HepG2 (cell line): ENCODE measurements at regions not wholly inside any gene's neighbourhood (a gene's known extent, or its start where the extent isn't known, plus 50 kb on each side); places are given as distances from the start of the nearest gene placed in this dataset.

ENCODE experiments used
- ATF3 ChIP-seq: sonication (generic); formaldehyde crosslinking; IDR thresholded peaks from 2 replicates; pipeline ENCODE4 v1.4.0; 2020; ENCODE audit warnings: missing genetic modification reagents
- CTCF ChIP-seq: sonication (generic); formaldehyde crosslinking; IDR thresholded peaks from 2 replicates; pipeline ENCODE4 v1.5.0; 2020; ENCODE audit warnings: mild to moderate bottlenecking, missing genetic modification reagents, moderate library complexity
- GRHL1 ChIP-seq: sonication (generic); formaldehyde crosslinking; conservative IDR thresholded peaks from 2 replicates; pipeline ENCODE4 v1.8.0; 2022; ENCODE audit warnings: missing genetic modification reagents
- HES4 ChIP-seq: sonication (generic); formaldehyde crosslinking; IDR thresholded peaks from 2 replicates; pipeline ENCODE4 v1.9.0; 2021; ENCODE audit warnings: mild to moderate bottlenecking, missing genetic modification reagents, borderline replicate concordance
- NFIC ChIP-seq: IDR thresholded peaks from 2 replicates; pipeline ENCODE4 v1.6.1; 2012; ENCODE audit warnings: mild to moderate bottlenecking, low read length, inconsistent platforms
- NFYC ChIP-seq: IDR thresholded peaks from 2 replicates; pipeline ENCODE4 v1.6.1; 2016; ENCODE audit warnings: missing genetic modification reagents, missing compliant biosample characterization
- SETDB1 ChIP-seq: sonication (generic); formaldehyde crosslinking; IDR thresholded peaks from 2 replicates; pipeline ENCODE4 v1.5.1; 2020; ENCODE audit warnings: missing genetic modification reagents, mild to moderate bottlenecking, borderline replicate concordance
- TAF1 ChIP-seq: sonication (generic); formaldehyde crosslinking; IDR thresholded peaks from 2 replicates; pipeline ENCODE4 v1.4.0; 2020; ENCODE audit warnings: missing genetic modification reagents
- ZBTB2 ChIP-seq: sonication (generic); formaldehyde crosslinking; IDR thresholded peaks from 2 replicates; pipeline ENCODE4 v1.8.0; 2022; ENCODE audit warnings: low read depth, missing genetic modification reagents
- ZNF281 ChIP-seq: sonication (generic); formaldehyde crosslinking; IDR thresholded peaks from 2 replicates; pipeline ENCODE4 v1.4.0; 2020; ENCODE audit warnings: missing genetic modification reagents, borderline replicate concordance

- TF ChIP-seq ZBTB2 (CRISPR knock-in tag) = no peak
- TF ChIP-seq ZNF281 = no peak
- no peak for TF ChIP-seq SETDB1
- TF ChIP-seq CTCF (CRISPR knock-in tag) = no peak
- TF ChIP-seq GRHL1 (CRISPR knock-in tag) = no peak
- TF ChIP-seq ATF3 = no peak
- TF ChIP-seq HES4 (CRISPR knock-in tag) = no peak
- TF ChIP-seq NFIC = no peak
- no peak for TF ChIP-seq NFYC (CRISPR knock-in tag)
- no peak for TF ChIP-seq TAF1 (CRISPR knock-in tag)
These were observed 298.4 kb downstream of the ALDH8A1 start for GRCh38 chr6:134651519-134651918.
